GM19395 (cell line): ENCODE measurements at regions not wholly inside any gene's neighbourhood (a gene's known extent, or its start where the extent isn't known, plus 50 kb on each side); places are given as distances from the start of the nearest gene placed in this dataset.

Experiments
- ATAC-seq: cut with Tn5 transposase; IDR thresholded peaks from one replicate; pipeline ENCODE4 v1.9.1; 2021; ENCODE audit warnings: mild to moderate bottlenecking, moderate library complexity; ENCODE audit not compliant: unreplicated experiment

GRCh38 chr20:1720845-1721475 lies 63.4 kb upstream of the SIRPG start:
- no peak for ATAC-seq

- no peak for ATAC-seq
Measured at GRCh38 chr20:1720226-1720625, 62.6 kb upstream of the SIRPG start.

GRCh38 chr20:1718604-1719384 lies 61.2 kb upstream of the SIRPG start:
- ATAC-seq: no peak

GRCh38 chr20:1712634-1713624 lies 55.4 kb upstream of the SIRPG start:
- ATAC-seq: no peak

GRCh38 chr20:1711826-1712601 lies 54.4 kb upstream of the SIRPG start:
- no peak for ATAC-seq

GRCh38 chr20:1711266-1711665 lies 53.7 kb upstream of the SIRPG start:
- ATAC-seq: no peak

GRCh38 chr20:1710484-1710883 lies 52.9 kb upstream of the SIRPG start:
- ATAC-seq: no peak

- no peak for ATAC-seq
Measured at GRCh38 chr20:1707588-1708449, 50.2 kb upstream of the SIRPG start.
